ENCODE measurements at regions not wholly inside any gene's neighbourhood (a gene's known extent, or its start where the extent isn't known, plus 50 kb on each side); places are given as distances from the start of the nearest gene placed in this dataset.

DNA sequence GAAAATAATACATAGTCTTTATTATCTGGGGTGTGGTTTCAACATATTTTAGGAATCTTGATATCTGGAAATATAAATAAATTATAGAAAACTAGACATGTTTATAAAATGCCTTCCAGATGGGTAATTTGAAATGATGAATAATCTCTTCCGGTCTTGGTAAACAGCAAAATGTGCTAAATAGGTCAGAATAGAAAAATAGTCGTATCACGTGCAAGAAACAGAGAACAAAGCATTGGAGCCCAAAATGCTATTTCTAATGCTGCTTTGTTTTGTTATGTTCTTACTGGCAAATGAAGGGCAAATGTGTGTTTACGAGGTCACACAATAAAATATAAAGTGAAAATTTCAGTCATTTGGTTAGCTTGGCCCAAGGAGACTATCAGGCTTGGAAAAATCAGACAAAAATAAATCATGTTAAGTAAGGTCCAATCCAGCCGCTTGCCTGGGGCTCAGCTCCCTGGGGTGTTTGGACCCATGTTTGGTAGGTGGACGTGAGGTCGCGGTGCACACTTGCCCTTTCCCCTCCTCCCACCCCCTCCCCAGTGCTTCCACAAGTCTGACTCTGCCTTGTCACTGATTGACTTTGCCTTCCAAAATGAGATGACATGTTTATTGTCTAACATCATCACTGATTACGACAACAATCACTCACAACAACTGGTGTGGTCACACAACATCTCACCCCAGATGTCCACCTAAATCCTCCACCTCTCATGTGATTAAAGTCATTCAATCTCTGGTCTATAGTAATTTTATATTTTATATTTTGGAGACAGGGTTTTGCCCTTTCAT lies 56.0 kb downstream of the RIN2 start:
- in situ Hi-C loops (cut with MboI; ENCODE audit: low pct_unique_long_range_greater_than_20kb, low sequenced_read_pairs, unreplicated experiment) = no loop called here
- DNase-seq (ENCODE audit: low spot score) = no peak
- TF ChIP-seq, protein P1, sequence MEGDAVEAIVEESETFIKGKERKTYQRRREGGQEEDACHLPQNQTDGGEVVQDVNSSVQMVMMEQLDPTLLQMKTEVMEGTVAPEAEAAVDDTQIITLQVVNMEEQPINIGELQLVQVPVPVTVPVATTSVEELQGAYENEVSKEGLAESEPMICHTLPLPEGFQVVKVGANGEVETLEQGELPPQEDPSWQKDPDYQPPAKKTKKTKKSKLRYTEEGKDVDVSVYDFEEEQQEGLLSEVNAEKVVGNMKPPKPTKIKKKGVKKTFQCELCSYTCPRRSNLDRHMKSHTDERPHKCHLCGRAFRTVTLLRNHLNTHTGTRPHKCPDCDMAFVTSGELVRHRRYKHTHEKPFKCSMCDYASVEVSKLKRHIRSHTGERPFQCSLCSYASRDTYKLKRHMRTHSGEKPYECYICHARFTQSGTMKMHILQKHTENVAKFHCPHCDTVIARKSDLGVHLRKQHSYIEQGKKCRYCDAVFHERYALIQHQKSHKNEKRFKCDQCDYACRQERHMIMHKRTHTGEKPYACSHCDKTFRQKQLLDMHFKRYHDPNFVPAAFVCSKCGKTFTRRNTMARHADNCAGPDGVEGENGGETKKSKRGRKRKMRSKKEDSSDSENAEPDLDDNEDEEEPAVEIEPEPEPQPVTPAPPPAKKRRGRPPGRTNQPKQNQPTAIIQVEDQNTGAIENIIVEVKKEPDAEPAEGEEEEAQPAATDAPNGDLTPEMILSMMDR (IDR thresholded peaks at IDR 0.05; ENCODE audit: extremely low read depth, insufficient read depth, missing control alignments) = no peak

DNA sequence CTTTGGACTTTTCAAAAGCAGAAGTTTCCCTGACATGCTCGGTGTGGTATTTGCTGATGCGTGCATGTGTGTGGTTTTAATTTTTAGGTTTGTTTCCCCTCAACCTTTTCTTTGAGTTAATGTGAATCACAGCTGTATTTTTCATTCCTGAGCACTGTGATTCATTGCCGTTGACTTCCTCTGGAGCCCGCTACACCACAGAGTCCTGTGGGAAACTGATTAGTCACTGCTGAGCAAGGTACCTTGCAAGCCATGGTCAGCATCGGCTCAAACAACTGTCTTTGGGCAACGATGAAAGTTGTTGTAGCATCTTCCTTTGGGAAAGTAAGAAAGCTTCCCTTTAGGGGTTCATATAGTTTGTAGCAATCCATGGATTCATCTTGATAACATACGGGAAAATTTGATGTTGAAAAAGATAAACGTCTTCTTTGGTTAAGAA lies 57.5 kb downstream of the RIN2 start:
- TF ChIP-seq, protein P1 (IDR thresholded peaks at IDR 0.05; ENCODE audit: extremely low read depth, insufficient read depth, missing control alignments) = no peak
- in situ Hi-C loops (cut with MboI; ENCODE audit: low pct_unique_long_range_greater_than_20kb, low sequenced_read_pairs, unreplicated experiment) = no loop called here
- DNase-seq (ENCODE audit: low spot score) = no peak

DNA sequence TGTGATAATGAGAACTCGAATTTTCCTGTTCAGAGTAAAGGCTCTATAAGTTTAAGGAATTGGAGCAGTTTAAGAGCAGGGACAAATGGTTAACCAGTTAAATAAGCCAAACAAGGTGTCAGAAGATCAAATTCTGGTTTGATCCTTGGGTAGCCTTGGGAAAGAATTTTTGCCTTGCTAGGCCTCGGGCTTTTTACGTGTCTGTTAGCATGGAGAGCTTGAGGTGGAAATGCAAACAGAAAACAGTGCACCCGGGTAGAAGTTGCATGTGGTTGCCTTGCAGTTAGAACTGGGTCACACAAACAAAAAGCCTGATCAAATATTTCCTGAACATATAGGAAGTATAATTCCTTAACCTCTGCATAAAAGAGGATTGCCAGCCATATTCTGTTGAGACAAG lies 58.3 kb downstream of the RIN2 start:
- TF ChIP-seq, protein P1 (IDR thresholded peaks at IDR 0.05; ENCODE audit: extremely low read depth, insufficient read depth, missing control alignments) = no peak
- no peak for DNase-seq (ENCODE audit: low spot score)
- in situ Hi-C loops (cut with MboI; ENCODE audit: low pct_unique_long_range_greater_than_20kb, low sequenced_read_pairs, unreplicated experiment) = no loop called here

DNA sequence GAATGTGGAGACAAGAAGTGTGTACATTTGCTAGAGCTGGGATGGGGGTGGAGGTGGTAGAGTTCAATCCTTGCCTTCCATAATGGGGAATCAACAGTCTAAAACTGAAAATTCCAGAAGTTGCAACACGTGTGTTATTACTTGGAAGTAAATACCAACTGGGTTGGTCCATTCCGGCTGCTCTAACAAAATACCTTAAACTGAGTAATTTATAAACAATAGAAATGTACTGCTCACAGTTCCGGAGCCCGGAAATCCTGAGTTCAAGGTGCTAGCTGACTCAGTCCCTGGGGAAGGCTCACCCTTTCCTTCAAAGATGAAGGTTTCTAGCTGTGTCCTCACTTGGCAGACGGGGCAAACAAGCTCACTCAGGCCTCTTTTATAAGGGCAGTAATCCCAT lies 59.0 kb downstream of the RIN2 start:
- in situ Hi-C loops (cut with MboI; ENCODE audit: low pct_unique_long_range_greater_than_20kb, low sequenced_read_pairs, unreplicated experiment) = no loop called here
- DNase-seq (ENCODE audit: low spot score) = no peak
- TF ChIP-seq, protein P1 (IDR thresholded peaks at IDR 0.05; ENCODE audit: extremely low read depth, insufficient read depth, missing control alignments) = no peak

DNA sequence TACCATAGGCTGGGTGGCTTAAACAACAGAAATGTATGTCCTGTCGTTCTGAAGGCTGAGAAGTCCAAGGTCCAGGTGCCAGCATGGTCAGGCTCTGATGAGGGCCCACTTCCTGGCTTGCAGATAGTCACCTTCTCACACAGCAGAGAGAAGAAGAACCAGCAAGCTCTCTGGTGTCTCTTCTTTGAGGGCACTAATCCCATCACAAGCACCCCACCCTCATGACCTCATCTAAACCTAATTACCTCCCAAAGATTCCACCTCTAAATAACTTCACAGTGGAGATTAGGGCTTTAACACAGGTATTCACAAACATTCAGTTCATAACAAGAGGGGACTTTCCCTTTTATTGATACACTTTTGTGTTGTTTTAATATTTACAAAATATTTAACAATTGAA lies 61.1 kb downstream of the RIN2 start:
- in situ Hi-C loops (cut with MboI; ENCODE audit: low pct_unique_long_range_greater_than_20kb, low sequenced_read_pairs, unreplicated experiment) = no loop called here
- TF ChIP-seq, protein P1 (IDR thresholded peaks at IDR 0.05; ENCODE audit: extremely low read depth, insufficient read depth, missing control alignments) = no peak

DNA sequence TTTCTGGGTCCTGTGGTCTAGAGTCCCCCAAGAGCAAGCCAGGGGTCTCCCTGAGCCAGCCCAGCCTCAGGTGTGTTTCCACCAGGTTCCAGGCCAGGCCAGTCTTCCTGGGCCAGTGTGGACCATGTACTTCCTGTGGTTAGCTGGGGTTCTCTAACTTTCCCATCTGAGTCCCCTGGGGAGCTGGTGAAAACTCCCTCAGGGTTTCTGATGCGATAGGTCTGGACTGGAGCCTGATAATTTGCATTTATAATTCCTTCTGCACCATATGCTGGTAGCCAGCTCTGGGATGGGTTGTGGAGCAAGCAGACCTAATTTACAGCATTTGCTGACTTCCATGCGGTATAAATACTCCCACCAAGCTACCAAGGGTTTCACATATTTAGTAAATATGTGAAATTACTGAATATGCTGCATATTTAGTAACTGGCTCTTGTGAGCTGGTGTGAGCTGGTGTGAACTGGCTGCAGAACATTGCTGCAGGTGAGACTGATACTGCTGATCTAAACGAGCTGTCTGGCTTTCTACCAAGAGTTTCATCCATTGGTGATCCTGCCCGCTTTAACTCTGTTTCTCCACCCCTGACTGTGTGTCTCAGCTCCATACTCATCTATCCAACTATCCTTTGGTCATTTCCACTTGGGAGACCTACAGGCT lies 62.6 kb downstream of the RIN2 start:
- in situ Hi-C loops (cut with MboI; ENCODE audit: low pct_unique_long_range_greater_than_20kb, low sequenced_read_pairs, unreplicated experiment) = no loop called here
- TF ChIP-seq, protein P1 (IDR thresholded peaks at IDR 0.05; ENCODE audit: extremely low read depth, insufficient read depth, missing control alignments) = no peak
- no peak for DNase-seq (ENCODE audit: low spot score)

More for the DNA sequence above, 61.1 kb downstream of the RIN2 start:
- no peak for DNase-seq (ENCODE audit: low spot score)

Data from GM13977 (cell line).